GM18867 (cell line): ENCODE measurements at regions not wholly inside any gene's neighbourhood (a gene's known extent, or its start where the extent isn't known, plus 50 kb on each side); places are given as distances from the start of the nearest gene placed in this dataset.
"Not testable (repeated sequence)": the region's sequence is repeated elsewhere in the genome, so short reads cannot be mapped to it uniquely, and the experiment has no call there.

ENCODE experiments used
- ATAC-seq: cut with Tn5 transposase; IDR thresholded peaks from one replicate; pipeline ENCODE4 v1.9.1; 2021; ENCODE audit warnings: mild to moderate bottlenecking, moderate library complexity; ENCODE audit not compliant: unreplicated experiment

DNA sequence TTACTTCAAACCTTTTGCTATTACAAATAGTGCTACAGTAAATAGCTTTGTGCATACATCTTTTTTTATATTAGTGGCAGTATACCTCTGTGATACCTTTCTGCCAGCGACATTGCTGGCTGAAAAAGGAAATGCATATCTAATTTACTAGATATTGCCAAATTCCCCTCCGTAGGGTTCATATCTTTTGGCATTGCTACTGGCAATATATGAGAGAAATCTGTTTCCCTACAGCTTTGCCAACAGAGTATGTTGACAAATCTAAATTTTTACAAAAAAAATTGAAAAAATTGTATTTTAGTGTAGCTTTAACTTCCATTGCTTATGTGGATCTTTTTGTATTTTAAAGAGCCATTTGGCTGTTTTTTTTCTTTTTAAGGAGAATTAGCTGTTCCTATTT, 426.7 kb downstream of the TRIB2 start:
- no peak for ATAC-seq

DNA sequence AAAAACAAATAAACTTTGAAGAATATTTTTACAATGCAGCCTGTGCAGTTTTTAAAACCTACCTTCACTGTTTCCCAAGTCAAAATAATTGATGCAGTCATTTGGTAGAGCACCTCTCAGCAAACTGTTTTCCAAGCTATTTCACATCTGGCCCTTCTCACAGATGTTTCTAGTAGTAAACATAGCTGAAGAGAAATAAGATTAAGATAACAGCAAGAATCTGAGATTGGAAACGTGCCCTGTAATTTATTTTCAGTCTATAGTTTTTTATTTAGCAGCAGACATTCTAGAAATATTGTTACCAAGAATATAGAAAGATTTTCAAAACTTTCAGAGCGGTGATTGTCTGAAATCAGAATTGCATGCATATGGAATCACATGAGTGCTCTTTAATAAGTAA, 440.2 kb downstream of the TRIB2 start:
- ATAC-seq: no peak

- ATAC-seq: no peak
Measured at GRCh38 chr2:13158466-13158865, 441.7 kb downstream of the TRIB2 start.

DNA sequence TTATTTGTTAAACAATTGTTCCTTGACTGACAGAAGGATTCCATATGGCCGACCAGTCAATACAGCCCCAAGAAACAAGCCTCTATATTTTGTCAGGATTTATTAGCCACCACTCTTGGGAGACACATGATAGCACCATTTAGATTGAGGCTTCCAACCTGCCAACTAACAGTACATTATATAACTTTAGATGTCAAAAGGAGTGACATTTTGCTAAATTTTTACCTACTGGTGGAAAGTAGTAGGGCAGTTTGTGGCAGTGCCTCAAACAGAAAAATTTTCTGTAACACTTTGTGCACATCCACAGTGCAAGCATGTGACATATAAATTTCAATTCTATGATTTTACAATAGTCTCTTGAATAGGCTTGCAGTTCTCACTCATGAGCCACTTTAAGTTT, 464.0 kb downstream of the TRIB2 start:
- no peak for ATAC-seq

GRCh38 chr2:13193075-13193474, 476.3 kb downstream of the TRIB2 start:
- peak; percentile 80 for ATAC-seq

GRCh38 chr2:13193900-13194299, 477.2 kb downstream of the TRIB2 start:
- ATAC-seq: peak; percentile 78

DNA sequence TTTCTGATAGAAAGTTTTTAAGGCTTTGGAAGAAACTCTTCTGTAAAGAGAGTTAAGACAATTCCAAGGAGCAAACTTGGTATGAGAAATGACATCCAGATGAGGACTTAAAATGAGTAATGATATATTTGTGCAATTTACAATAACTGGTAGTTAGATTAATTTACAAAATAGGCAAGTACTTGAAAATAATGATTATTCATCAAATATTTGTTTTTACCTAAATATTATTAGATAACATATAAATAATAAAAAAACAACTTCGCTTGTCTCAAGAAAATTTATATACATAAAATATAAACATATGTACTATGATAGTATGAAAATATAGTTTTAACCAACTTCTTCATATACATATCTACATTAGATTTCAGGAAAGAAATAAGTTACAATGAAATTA, 478.5 kb downstream of the TRIB2 start:
- no peak for ATAC-seq

DNA sequence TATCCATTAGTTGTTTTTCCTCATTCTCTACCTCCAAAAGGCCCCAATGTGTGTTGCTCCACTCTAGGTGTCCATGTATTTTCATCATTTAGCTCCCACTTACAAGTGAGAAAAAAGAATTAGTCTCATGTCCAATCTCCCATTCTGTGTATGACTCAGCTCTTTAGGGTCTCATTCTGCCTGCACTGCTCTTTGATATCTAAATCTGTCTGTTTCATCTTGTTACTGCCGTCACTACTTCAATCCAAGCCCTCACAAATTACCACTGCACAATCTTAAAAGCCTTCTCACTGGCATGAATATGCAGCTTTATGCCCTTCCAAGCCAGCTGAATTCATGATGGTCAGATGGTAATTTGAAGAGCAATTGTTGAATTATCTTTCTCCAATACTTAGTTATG, 480.5 kb downstream of the TRIB2 start:
- no peak for ATAC-seq

GRCh38 chr2:13201924-13202323, 485.2 kb downstream of the TRIB2 start:
- ATAC-seq: no peak

DNA sequence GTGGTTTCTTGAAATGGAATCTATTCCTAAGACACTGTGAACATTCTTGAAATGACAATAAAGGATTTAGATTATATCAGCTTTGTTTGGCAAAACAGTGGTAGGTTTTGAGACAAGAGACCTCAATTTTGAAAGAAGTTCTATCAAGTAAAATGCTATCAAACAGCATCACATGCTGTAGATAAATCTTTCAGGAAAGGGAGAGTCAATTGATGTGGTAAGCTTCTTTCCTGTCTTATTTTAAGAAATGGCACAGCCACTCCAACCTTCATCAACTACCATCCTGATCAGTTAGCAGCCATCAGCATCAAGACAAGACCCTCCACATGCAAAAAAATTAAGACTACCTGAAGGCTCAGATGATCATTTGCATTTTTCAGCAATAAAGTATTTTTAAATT, 495.4 kb downstream of the TRIB2 start:
- no peak for ATAC-seq

DNA sequence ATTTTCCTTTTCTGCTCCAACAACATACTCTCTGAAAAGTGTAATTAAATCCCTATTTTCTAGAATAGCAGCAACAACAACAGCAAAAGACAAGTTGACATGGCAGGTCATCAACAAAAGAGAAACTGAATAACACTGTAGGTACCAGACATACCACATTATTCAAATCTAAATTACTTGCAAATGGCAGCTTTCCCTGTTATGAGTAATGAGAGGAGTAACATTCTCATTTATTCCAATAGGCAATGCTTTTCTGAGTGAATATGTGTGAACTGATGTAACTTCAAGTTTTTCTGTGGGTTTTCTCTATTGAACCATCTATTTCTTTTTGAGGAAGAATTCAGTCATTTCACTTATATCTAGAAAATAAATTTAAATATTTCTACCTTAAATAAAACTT, 501.5 kb downstream of the TRIB2 start:
- ATAC-seq: no peak

DNA sequence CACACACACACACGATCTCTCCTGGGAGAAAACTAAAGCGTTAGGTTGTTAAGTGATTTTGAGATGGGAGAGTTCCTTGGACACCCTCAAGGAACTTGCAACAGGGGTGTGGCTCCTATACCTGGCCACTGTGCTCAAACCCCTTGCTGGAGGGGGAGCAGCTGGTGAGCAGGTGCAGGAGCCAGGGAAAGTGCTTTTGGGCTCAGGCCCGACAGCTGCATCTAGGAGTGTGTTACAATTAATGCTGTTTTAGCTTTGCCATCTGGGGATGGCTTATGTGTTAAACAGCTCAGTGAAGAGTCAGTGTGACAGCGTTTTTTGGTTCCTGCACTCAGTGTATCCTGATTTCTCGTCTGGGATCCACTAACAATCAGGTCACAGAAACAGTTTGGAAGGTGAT, 510.8 kb downstream of the TRIB2 start:
- ATAC-seq: no peak

- ATAC-seq: no peak
Measured at GRCh38 chr2:13230221-13230620, 513.5 kb downstream of the TRIB2 start.

GRCh38 chr2:13240061-13240460, 523.3 kb downstream of the TRIB2 start:
- no peak for ATAC-seq

DNA sequence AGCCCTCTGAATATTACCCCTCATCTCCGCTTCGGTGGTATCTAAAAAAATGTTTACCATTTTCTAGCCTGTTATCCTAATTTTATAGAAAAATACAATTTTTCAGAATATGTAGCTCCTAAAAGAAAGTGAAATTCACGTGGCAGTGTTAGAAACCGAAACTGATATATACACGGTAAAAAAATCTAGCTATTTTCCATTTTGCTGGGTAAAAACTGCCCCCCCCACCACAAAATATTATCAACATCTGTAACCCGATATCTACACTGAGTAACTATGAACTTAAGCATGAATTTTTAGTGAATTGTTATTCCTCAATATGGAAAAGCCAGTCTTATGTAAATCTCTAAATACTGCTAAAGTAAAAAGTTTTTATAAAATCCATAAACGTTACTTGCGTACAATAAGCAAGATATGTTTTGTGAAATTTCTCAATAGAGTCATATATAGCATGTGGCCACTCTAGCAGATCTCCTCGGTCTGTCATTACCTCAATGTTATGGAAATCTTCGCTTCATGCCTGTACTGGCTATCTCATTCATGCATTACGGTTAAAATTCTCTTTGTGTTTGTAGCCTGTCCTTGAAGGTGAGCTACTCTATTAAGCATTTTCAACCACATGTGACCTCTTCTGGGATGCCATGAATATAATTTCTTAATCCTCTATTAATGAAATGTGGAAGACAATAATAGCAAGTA, 524.2 kb downstream of the TRIB2 start:
- ATAC-seq: peak; percentile 84

DNA sequence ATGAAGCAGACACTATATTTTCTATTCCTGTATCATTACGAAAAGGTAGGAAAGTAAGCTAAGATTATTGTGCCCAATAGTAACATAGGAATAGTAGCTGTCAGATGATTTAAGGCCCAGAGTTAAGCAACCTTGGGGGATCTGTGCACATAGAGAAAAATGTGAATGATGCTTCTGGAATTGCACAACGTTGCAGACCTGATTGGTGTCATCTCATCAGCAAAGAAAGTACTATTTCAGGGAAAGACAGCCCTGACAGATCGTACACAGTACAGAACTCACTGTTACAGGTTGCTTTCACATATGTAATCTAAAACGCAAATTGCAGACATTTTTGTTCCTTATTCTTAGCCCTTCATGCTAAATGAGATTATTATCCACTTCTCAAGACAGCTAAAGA, 535.9 kb downstream of the TRIB2 start:
- no peak for ATAC-seq

DNA sequence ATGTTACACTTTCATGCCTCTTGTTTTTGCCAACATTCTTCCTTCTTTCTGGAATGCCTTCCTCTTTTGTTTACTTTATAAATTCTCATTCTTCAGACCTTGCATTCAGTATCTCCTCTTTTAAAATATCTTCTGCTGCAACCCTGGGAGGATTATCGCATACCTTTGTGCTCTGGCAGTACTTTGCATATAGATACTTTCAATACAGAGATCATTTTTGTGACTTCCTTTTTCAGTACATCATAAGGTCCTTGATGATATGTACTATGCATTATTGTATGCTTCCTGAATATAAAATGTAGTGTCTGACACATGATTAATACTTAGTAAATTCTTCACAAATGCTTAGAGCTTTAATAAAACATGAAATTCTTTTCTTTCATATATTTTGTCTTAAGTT, 538.7 kb downstream of the TRIB2 start:
- peak; percentile 81 for ATAC-seq

DNA sequence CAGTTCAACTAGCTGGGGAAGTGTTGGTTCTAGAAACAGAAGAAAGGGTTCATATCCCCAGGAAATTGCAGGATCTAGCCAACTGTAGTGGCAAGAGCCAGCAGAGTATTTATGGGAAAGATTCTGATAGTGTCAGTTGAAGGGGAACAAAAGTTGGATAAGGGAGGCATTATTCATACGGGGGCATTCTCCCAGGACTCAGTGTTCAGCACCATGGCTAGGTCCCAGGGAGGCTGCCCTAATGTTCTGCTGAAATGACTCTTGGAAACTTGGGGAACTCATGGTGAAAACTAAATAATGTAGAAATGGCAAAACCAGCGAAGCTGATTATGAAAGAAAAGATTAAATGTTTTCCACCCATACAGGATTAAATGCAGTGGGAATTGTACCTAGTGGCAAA, 543.7 kb downstream of the TRIB2 start:
- ATAC-seq: no peak

DNA sequence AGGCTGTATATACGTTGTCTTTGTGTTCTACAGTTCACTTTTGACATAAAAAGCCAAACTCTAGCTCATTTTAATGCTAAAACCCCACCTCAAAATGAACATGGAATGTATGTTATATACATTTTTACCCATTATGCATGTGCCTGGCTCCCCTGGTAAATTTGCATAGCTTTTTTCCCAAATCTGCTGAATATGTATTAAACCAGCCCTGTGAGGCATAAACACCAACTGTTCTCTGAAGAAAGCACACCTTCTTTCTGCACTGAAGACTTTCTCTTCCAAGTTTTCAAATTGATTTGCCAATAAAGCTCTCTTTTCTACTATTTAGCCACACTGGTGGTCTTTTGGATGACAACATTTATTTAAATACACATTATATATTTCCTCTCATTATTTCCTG, 549.4 kb downstream of the TRIB2 start:
- ATAC-seq: no peak

DNA sequence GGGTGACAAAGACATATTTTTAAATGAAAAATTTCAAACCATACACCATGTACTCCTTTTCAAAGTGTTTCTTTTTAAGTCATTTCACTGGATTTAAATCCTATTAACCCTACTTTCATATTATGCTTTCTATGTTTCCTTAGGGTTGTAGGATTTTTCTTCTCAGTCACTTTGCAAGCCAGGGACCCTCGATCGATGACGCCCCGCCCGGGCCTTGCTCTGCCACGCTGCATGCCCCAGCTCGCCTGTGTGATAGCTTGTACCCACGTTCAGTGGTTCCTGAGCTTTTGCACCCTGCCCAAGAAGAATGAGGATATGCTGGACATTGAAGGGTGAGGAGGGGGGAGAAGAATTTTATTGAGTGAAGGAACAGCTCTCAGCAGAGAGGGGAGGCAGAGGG, 568.0 kb downstream of the TRIB2 start:
- ATAC-seq: no peak

DNA sequence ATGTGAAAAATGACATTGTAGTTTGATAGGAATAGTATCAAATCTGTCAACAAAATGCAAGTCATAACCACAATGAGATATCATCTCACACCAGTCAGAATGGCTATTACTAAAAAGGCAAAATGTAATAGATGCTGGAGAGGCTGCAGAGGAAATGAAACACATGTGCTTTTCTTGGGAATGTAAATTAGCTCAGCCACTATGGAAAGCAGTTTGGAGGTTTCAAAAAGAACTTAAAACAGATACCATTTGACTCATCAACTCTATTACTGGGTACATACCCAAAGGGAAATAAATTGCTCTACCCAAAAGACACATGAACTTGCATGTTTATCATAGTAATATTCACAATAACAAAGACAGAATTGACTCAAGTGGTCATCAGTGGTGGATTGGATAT, 572.6 kb downstream of the TRIB2 start:
- no peak for ATAC-seq

- ATAC-seq: not testable (repeated sequence)
Measured at GRCh38 chr2:13308478-13308805, 591.7 kb downstream of the TRIB2 start.

DNA sequence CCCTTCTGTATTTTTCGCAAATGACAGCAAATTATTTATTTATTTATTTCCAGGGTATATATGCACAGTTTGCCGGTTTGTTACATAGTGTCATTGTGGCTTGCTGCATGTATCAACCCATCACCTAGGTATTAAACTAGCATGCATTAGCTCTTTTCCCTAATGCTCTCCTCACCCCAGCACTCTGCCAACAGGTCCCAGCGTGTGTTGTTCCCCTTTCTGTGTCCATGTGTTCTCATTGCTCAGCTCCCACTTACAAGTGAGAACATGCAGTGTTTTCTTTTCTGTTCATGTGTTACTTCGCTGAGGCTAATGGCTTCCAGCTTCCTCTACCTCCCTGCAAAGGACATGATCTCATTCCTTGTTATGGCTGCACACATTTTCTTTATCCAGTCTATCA, 592.3 kb downstream of the TRIB2 start:
- ATAC-seq: no peak

DNA sequence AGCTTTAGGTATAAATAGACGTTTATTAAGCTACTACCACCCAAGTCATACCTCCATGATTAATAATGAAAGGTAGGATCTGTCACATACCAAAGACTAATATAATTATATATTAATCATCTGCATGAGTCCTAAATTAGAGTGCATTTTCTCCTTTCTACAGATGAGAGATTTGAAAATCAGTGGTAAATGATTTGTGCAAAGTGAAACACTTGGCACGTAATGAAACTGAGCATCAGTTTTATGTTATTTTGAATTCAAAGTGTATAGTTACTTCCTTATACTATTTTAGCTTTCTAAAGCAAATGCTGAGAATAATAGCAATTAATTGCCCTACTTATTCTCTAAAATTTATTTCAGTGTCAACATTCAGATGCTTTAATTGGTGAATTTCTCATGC, 615.3 kb downstream of the TRIB2 start:
- ATAC-seq: no peak
